ENCODE measurements at regions not wholly inside any gene's neighbourhood (a gene's known extent, or its start where the extent isn't known, plus 50 kb on each side); places are given as distances from the start of the nearest gene placed in this dataset.

DNA sequence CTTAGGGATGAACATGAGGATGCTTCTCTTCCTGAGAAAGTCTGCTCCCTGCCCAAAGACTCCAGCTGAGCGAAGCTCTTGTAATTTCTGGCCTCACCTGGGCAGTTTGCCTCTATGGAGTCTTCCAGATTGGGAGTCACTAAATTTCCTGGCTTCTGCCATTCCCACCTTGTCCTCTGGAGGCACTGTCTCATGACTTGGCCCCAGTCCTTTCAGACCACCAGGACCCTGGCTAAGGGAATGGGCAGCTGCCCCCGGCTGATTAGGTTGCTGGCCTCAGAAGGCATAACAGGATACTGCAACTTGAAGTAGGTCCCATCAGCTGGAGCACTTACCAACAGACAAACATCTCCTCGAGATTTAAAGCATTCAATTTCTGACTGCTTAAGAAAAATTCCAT is 128.1 kb upstream of the SPON1 start:
- TF ChIP-seq, protein P1, sequence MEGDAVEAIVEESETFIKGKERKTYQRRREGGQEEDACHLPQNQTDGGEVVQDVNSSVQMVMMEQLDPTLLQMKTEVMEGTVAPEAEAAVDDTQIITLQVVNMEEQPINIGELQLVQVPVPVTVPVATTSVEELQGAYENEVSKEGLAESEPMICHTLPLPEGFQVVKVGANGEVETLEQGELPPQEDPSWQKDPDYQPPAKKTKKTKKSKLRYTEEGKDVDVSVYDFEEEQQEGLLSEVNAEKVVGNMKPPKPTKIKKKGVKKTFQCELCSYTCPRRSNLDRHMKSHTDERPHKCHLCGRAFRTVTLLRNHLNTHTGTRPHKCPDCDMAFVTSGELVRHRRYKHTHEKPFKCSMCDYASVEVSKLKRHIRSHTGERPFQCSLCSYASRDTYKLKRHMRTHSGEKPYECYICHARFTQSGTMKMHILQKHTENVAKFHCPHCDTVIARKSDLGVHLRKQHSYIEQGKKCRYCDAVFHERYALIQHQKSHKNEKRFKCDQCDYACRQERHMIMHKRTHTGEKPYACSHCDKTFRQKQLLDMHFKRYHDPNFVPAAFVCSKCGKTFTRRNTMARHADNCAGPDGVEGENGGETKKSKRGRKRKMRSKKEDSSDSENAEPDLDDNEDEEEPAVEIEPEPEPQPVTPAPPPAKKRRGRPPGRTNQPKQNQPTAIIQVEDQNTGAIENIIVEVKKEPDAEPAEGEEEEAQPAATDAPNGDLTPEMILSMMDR (IDR thresholded peaks at IDR 0.05): peak in 1 of 6 experiments; percentile 6
- no peak for TF ChIP-seq POLR2A (IDR thresholded peaks at IDR 0.05)
